ENCODE measurements at regions not wholly inside any gene's neighbourhood (a gene's known extent, or its start where the extent isn't known, plus 50 kb on each side); places are given as distances from the start of the nearest gene placed in this dataset.

GRCh38 chr7:106537119-106537518, 123.8 kb downstream of the CCDC71L start:
- H3K9me3 Mint-ChIP-seq: peaks cover 0 to 2% (median 0%) of the 10 kb centered on the region in 7 donors
- H3K9me3 ChIP-seq (replicated peaks in 1 of 2; ENCODE audit: control insufficient read depth in 1 of 2, insufficient read depth in 1 of 2, low read length in 2 of 2): no peaks in the 10 kb centered on the region
- no peaks in the 10 kb centered on the region for H4K20me1 ChIP-seq (ENCODE audit: insufficient read depth, low read length)
- no peak for TF ChIP-seq CTCF (IDR thresholded peaks at IDR 0.05)
- WGBS (ENCODE audit: insufficient coverage): no CpG with 5 or more reads among the region's 2 CpGs
- intact Hi-C loops (cut with micrococcal nuclease): loop anchor here in 1 of 2 donors (10.0 kb wide), 1 partner anchor 128 kb away; the partner anchor contains the start of gene CCDC71L
- no peak for DNase-seq
- no peaks in the 10 kb centered on the region for H3K36me3 Mint-ChIP-seq
- H3K4me1 ChIP-seq (ENCODE audit: control insufficient read depth in 1 of 2, insufficient read depth in 2 of 2, low read length in 2 of 2): no peaks in the 10 kb centered on the region
- H2AFZ ChIP-seq (ENCODE audit: insufficient read depth, low read depth, low read length, poor library complexity, severe bottlenecking): no peak overlapping the region
- no peaks in the 10 kb centered on the region for H3K79me2 ChIP-seq (ENCODE audit: insufficient read depth, low read length)
- H3K4me3 ChIP-seq (replicated peaks in 1 of 3; ENCODE audit: low read depth in 2 of 3, low read length in 3 of 3): no peak overlapping the region
- H3K27ac ChIP-seq (ENCODE audit: low read depth in 1 of 2, low read length in 2 of 2): no peak overlapping the region
- H3K27me3 Mint-ChIP-seq (ENCODE audit: low read depth in 3 of 3): peaks cover 0 to 6% (median 0%) of the 10 kb centered on the region in 3 donors
- H3K9ac ChIP-seq (ENCODE audit: insufficient read depth, low read length, poor library complexity, severe bottlenecking): no peak overlapping the region
- H3K4me2 ChIP-seq (replicated peaks; ENCODE audit: extremely low read depth, low read length, poor library complexity, severe bottlenecking): no peak overlapping the region
- H3K27ac Mint-ChIP-seq: no peak overlapping the region
- peaks cover 3% of the 10 kb centered on the region for H3K4me1 Mint-ChIP-seq
- H3K36me3 ChIP-seq (replicated peaks in 1 of 2; ENCODE audit: control insufficient read depth in 1 of 2, insufficient read depth in 2 of 2, low read length in 2 of 2): no peaks in the 10 kb centered on the region
- H3K27me3 ChIP-seq (ENCODE audit: control insufficient read depth in 2 of 2, insufficient read depth in 2 of 2, low read length in 2 of 2): no peaks in the 10 kb centered on the region
- H3K4me3 Mint-ChIP-seq: no peak overlapping the region

DNA sequence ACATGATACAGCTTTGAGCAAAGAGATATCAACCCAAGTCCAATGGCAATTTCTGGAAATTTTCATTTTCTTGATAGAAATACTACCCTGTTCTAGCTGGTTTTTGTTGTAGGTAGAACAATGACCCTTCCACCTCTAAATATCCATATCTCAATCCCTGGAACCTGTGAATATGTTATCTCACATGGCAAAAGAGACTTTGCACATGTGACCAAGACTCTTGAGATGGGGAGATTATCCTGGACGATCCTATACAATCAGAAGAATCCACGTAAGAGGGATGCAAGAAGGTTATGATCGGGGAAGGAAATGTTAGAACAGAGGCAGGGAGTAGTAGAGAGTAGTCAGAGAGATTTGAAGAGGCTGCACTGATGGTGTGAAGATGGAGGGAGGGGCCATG, 124.9 kb downstream of the CCDC71L start:
- Mint-ChIP-seq H3K4me1 (peaks cover 3% of the 10 kb centered on the region), H3K27me3 (ENCODE audit: low read depth in 3 of 3) (peaks cover 0 to 6% (median 0%) of the 10 kb centered on the region in 3 donors), H3K36me3 (no peaks in the 10 kb centered on the region), H3K9me3 (peaks cover 0 to 2% (median 0%) of the 10 kb centered on the region in 7 donors), H3K27ac (peak overlapping the region in 2 of 7 donors; percentile 8 to 9), H3K4me3 (no peak overlapping the region)
- Histone ChIP-seq H4K20me1 (ENCODE audit: insufficient read depth, low read length) (no peaks in the 10 kb centered on the region), H3K27ac (ENCODE audit: low read depth in 1 of 2, low read length in 2 of 2) (no peak overlapping the region), H3K4me2 (replicated peaks; ENCODE audit: extremely low read depth, low read length, poor library complexity, severe bottlenecking) (no peak overlapping the region), H3K9me3 (replicated peaks in 1 of 2; ENCODE audit: control insufficient read depth in 1 of 2, insufficient read depth in 1 of 2, low read length in 2 of 2) (no peaks in the 10 kb centered on the region), H3K27me3 (ENCODE audit: control insufficient read depth in 2 of 2, insufficient read depth in 2 of 2, low read length in 2 of 2) (no peaks in the 10 kb centered on the region), H3K79me2 (ENCODE audit: insufficient read depth, low read length) (no peaks in the 10 kb centered on the region), H3K4me1 (ENCODE audit: control insufficient read depth in 1 of 2, insufficient read depth in 2 of 2, low read length in 2 of 2) (no peaks in the 10 kb centered on the region), H3K4me3 (replicated peaks in 1 of 3; ENCODE audit: low read depth in 2 of 3, low read length in 3 of 3) (no peak overlapping the region), H3K36me3 (replicated peaks in 1 of 2; ENCODE audit: control insufficient read depth in 1 of 2, insufficient read depth in 2 of 2, low read length in 2 of 2) (no peaks in the 10 kb centered on the region), H3K9ac (ENCODE audit: insufficient read depth, low read length, poor library complexity, severe bottlenecking) (no peak overlapping the region), H2AFZ (ENCODE audit: insufficient read depth, low read depth, low read length, poor library complexity, severe bottlenecking) (no peak overlapping the region)
- intact Hi-C loops (cut with micrococcal nuclease): loop anchor here in 1 of 2 donors (10.0 kb wide), 1 partner anchor 129 kb away; the partner anchor contains the start of gene CCDC71L
- TF ChIP-seq CTCF (IDR thresholded peaks at IDR 0.05): no peak
- 80% methylated on average over 3 of the region's 3 CpGs for WGBS (ENCODE audit: insufficient coverage)
- no peak for DNase-seq
